Frontal cortex (tissue), 3 donors: ENCODE measurements at regions not wholly inside any gene's neighbourhood (a gene's known extent, or its start where the extent isn't known, plus 50 kb on each side); places are given as distances from the start of the nearest gene placed in this dataset.

Experiments used
- DNase-seq, 2 donors: peaks; one replicate each; pipeline ENCODE4 v3.0.0; 2012; ENCODE audit warnings: low spot score in 2 of 2
- FAIRE-seq: peaks from 2 replicates; lab custom pipeline; 2012; peaks lifted over from hg19 to GRCh38; lab: Jason Lieb, UNC
- donor health status: control.
- donor health status: control.
- donor health status: control.

GRCh38 chr14:80381807-80382363, 170.6 kb upstream of the DIO2 start:
- DNase-seq, result no peak
- no peak for FAIRE-seq

GRCh38 chr14:80379035-80379434, 167.7 kb upstream of the DIO2 start:
- FAIRE-seq (no peak), DNase-seq (no peak)

- DNase-seq, result no peak
These were observed 166.9 kb upstream of the DIO2 start for GRCh38 chr14:80378084-80378690.

GRCh38 chr14:80364816-80365215, 153.5 kb upstream of the DIO2 start:
- FAIRE-seq (no peak), DNase-seq (no peak)

More at GRCh38 chr14:80378084-80378690, 166.9 kb upstream of the DIO2 start:
- no peak for FAIRE-seq

GRCh38 chr14:80364274-80364673, 153.0 kb upstream of the DIO2 start:
- DNase-seq, result no peak
- no peak for FAIRE-seq

- no peak for DNase-seq
- no peak for FAIRE-seq
These were observed 146.8 kb upstream of the DIO2 start for GRCh38 chr14:80358112-80358511.

GRCh38 chr14:80356413-80356812, 145.1 kb upstream of the DIO2 start:
- no peak for DNase-seq
- FAIRE-seq, result no peak

GRCh38 chr14:80354860-80355581, 143.7 kb upstream of the DIO2 start:
- no peak for DNase-seq
- FAIRE-seq, result no peak

- no peak for FAIRE-seq
- no peak for DNase-seq
These were observed 141.2 kb upstream of the DIO2 start for GRCh38 chr14:80352471-80352870.

GRCh38 chr14:80350707-80351106, 139.4 kb upstream of the DIO2 start:
- no peak for DNase-seq
- no peak for FAIRE-seq

- DNase-seq (no peak), FAIRE-seq (no peak)
These were observed 135.1 kb upstream of the DIO2 start for GRCh38 chr14:80346395-80346794.

GRCh38 chr14:80344208-80344607, 132.9 kb upstream of the DIO2 start:
- FAIRE-seq, result no peak

GRCh38 chr14:80336608-80337106, 125.4 kb upstream of the DIO2 start:
- DNase-seq (no peak), FAIRE-seq (no peak)

More at GRCh38 chr14:80344208-80344607, 132.9 kb upstream of the DIO2 start:
- DNase-seq, result no peak

- FAIRE-seq (no peak), DNase-seq (no peak)
These were observed 114.4 kb upstream of the DIO2 start for GRCh38 chr14:80325688-80326087.

GRCh38 chr14:80325112-80325511, 113.8 kb upstream of the DIO2 start:
- FAIRE-seq (no peak), DNase-seq (no peak)

- DNase-seq, result no peak
These were observed 113.3 kb upstream of the DIO2 start for GRCh38 chr14:80324649-80325048.

GRCh38 chr14:80323038-80323665, 111.8 kb upstream of the DIO2 start:
- DNase-seq (no peak), FAIRE-seq (no peak)

More at GRCh38 chr14:80324649-80325048, 113.3 kb upstream of the DIO2 start:
- no peak for FAIRE-seq

GRCh38 chr14:80316441-80316840, 105.1 kb upstream of the DIO2 start:
- no peak for DNase-seq

GRCh38 chr14:80315681-80316080, 104.4 kb upstream of the DIO2 start:
- no peak for FAIRE-seq
- no peak for DNase-seq

More at GRCh38 chr14:80316441-80316840, 105.1 kb upstream of the DIO2 start:
- no peak for FAIRE-seq

GRCh38 chr14:80313806-80314205, 102.5 kb upstream of the DIO2 start:
- no peak for FAIRE-seq
- no peak for DNase-seq
